ENCODE measurements at regions not wholly inside any gene's neighbourhood (a gene's known extent, or its start where the extent isn't known, plus 50 kb on each side); places are given as distances from the start of the nearest gene placed in this dataset.
"Not testable (repeated sequence)": the region's sequence is repeated elsewhere in the genome, so short reads cannot be mapped to it uniquely, and the experiment has no call there.

GRCh38 chr7:153550173-153550572 is 502.0 kb upstream of the DPP6 start:
- no peak overlapping the region for H3K4me3 ChIP-seq
- intact Hi-C loops (cut with DNase I) = no loop called here
- 16 to 31% methylated on average over 1 of the region's 1 CpG for WGBS, 2 donors
- no peak overlapping the region for H3K27ac ChIP-seq
- H3K4me1 ChIP-seq = no peaks in the 10 kb centered on the region
- no peaks in the 10 kb centered on the region for H3K27me3 ChIP-seq
- TF ChIP-seq CTCF (IDR thresholded peaks at IDR 0.05) = no peak
- ATAC-seq (no peak), FAIRE-seq (no peak), DNase-seq (no peak)
- no peaks in the 10 kb centered on the region for H3K9me3 ChIP-seq
- H3K36me3 ChIP-seq = no peaks in the 10 kb centered on the region

DNA sequence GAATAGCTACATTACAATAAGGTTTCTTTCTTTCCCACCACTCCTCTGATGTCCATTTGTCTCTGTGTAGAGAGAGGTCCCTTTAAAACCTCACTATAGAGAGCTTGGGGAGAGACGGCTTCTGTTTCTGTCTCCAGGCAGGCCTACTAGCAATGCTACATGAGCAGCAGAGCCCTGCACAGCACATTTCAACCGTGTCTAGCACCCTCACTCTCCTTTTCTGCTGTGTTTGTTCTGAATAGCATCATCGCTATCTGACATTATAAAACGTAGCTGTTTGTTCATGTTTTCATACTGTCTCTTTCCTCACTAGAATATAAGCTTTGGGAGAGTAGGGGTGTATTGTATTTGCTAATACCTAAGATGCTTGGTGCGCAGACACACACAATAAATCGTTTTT is 487.8 kb upstream of the DPP6 start:
- H3K27me3 ChIP-seq = no peaks in the 10 kb centered on the region
- H3K4me1 ChIP-seq = no peaks in the 10 kb centered on the region
- DNase-seq (no peak), FAIRE-seq (no peak), ATAC-seq (no peak)
- TF ChIP-seq CTCF (IDR thresholded peaks at IDR 0.05) = no peak
- H3K9me3 ChIP-seq = no peaks in the 10 kb centered on the region
- 46 to 54% methylated on average over 6 of the region's 6 CpGs for WGBS, 2 donors
- intact Hi-C loops (cut with DNase I) = no loop called here
- H3K27ac ChIP-seq = no peak overlapping the region
- no peaks in the 10 kb centered on the region for H3K36me3 ChIP-seq
- no peak overlapping the region for H3K4me3 ChIP-seq

GRCh38 chr7:153566324-153566723 is 485.9 kb upstream of the DPP6 start:
- no peak overlapping the region for H3K27ac ChIP-seq
- H3K9me3 ChIP-seq = no peaks in the 10 kb centered on the region
- intact Hi-C loops (cut with DNase I) = no loop called here
- no peaks in the 10 kb centered on the region for H3K4me1 ChIP-seq
- no peak for TF ChIP-seq CTCF (IDR thresholded peaks at IDR 0.05)
- ATAC-seq (no peak), DNase-seq (no peak), FAIRE-seq (no peak)
- 63 to 69% methylated on average over 6 of the region's 6 CpGs for WGBS, 2 donors
- no peak overlapping the region for H3K4me3 ChIP-seq
- no peaks in the 10 kb centered on the region for H3K27me3 ChIP-seq
- no peaks in the 10 kb centered on the region for H3K36me3 ChIP-seq

- Histone ChIP-seq H3K36me3 (no peaks in the 10 kb centered on the region), H3K27ac (no peak overlapping the region), H3K4me3 (no peak overlapping the region), H3K27me3 (no peaks in the 10 kb centered on the region), H3K4me1 (no peaks in the 10 kb centered on the region), H3K9me3 (no peaks in the 10 kb centered on the region)
- intact Hi-C loops (cut with DNase I) = no loop called here
- peak in 1 of 4 donors; percentile 51 for ATAC-seq
- DNase-seq = no peak
- WGBS, 2 donors = 55 to 82% methylated on average over 5 of the region's 5 CpGs
- FAIRE-seq = no peak
- no peak for TF ChIP-seq CTCF (IDR thresholded peaks at IDR 0.05)
These were observed 484.8 kb upstream of the DPP6 start for GRCh38 chr7:153567426-153567825.

- FAIRE-seq; intact Hi-C loops (cut with DNase I); H3K27me3 ChIP-seq; H3K27ac ChIP-seq; H3K4me3 ChIP-seq; H3K4me1 ChIP-seq; DNase-seq; H3K36me3 ChIP-seq; ATAC-seq; H3K9me3 ChIP-seq: not testable (repeated sequence)
- 38 to 82% methylated on average over 1 of the region's 1 CpG for WGBS, 2 donors
These were observed 482.7 kb upstream of the DPP6 start for GRCh38 chr7:153569520-153569919.

DNA sequence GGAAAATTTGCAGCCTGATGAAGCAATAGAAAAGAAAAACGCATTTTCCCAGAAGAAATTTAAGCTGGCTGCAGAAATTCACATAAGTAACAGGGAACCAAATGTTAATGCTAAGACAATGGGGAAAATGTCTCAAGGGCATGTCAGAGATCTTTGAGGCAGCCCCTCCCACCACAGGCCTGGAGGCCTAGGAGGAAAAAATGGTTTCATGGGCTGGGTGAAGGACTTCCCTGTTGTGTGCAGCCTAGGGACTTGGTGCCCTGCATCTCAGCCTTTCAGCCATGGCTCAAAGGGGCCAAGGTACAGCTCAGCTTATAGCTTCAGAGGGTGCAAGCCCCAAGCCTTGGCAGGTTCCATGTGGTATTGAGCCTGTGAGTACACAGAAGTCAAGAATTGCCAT is 476.1 kb upstream of the DPP6 start:
- H3K4me1 ChIP-seq = no peaks in the 10 kb centered on the region
- no peaks in the 10 kb centered on the region for H3K27me3 ChIP-seq
- FAIRE-seq (no peak), ATAC-seq (no peak), DNase-seq (no peak)
- intact Hi-C loops (cut with DNase I) = loop anchor here in 1 of 3 donors (10.0 kb wide), 1 partner anchor 51 kb away; no protein-coding TSS in a partner anchor
- H3K36me3 ChIP-seq = no peaks in the 10 kb centered on the region
- no peak overlapping the region for H3K27ac ChIP-seq
- no peak for TF ChIP-seq CTCF (IDR thresholded peaks at IDR 0.05)
- no peak overlapping the region for H3K4me3 ChIP-seq
- WGBS, 2 donors = 64 to 90% methylated on average over 1 of the region's 1 CpG
- H3K9me3 ChIP-seq = no peaks in the 10 kb centered on the region

Data from pancreas (tissue), 10 donors.